BLaER1 treated with 17β-estradiol and CSF1 and Interleukin-3, amounts not matched to agents 10 nM and 100 nM (cell line): ENCODE measurements at regions not wholly inside any gene's neighbourhood (a gene's known extent, or its start where the extent isn't known, plus 50 kb on each side); places are given as distances from the start of the nearest gene placed in this dataset.

Experiments used
- H3K27ac ChIP-seq, 11 experiments: shearing (Covaris generic); formaldehyde crosslinking; 2 replicates each; pipeline ENCODE4 v1.8.1; 2022
- H3K27me3 ChIP-seq, 11 experiments: shearing (Covaris generic); formaldehyde crosslinking; 2 replicates each; pipeline ENCODE4 v1.8.1; 2022
- H3K36me3 ChIP-seq, 11 experiments: shearing (Covaris generic); formaldehyde crosslinking; 2 replicates each; pipeline ENCODE4 v1.8.1; 2022
- H3K4me1 ChIP-seq, 10 experiments: shearing (Covaris generic); formaldehyde crosslinking; 2 replicates each; pipeline ENCODE4 v1.8.1; 2022
- H3K4me2 ChIP-seq, 11 experiments: shearing (Covaris generic); formaldehyde crosslinking; 2 replicates each; pipeline ENCODE4 v1.8.1; 2022
- H3K4me3 ChIP-seq, 10 experiments: shearing (Covaris generic); formaldehyde crosslinking; 2 replicates each; pipeline ENCODE4 v1.8.1; 2022
- H3K9ac ChIP-seq, 11 experiments: shearing (Covaris generic); formaldehyde crosslinking; 2 replicates each; pipeline ENCODE4 v1.8.1; 2022
- H3K9me3 ChIP-seq, 11 experiments: shearing (Covaris generic); formaldehyde crosslinking; replicated peaks in 1 of 11; 2 replicates each; pipeline ENCODE4 v1.8.1; 2022
- H4K20me1 ChIP-seq, 11 experiments: shearing (Covaris generic); formaldehyde crosslinking; 2 replicates each; pipeline ENCODE4 v1.8.1; 2022
- Cebpa-rat ChIP-seq, 11 experiments: shearing (Covaris generic); IDR thresholded peaks; 2 replicates each; pipeline ENCODE4 v1.8.1; 2022

DNA sequence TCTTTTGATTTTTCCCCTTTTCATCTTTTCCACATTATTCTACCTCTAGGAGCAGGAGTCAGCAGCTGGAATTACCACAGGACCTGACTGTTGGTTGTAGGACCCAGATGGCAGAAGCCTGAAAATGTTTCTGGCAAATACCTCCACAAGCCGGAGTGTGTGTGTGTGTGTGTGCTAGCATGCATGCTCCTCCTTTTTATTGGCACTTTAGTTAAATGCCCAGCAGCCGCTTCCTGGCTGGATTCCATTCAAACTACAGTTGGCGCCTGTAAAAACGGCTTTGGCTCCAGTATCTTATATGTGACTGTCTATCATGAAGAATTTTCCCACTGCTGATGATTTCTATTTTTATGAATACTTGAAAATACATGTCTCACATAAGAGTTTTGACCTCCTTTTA lies 319.7 kb upstream of the SP4 start:
- H3K27ac ChIP-seq, result no peak overlapping the region
- H3K27me3 ChIP-seq, result no peaks in the 10 kb centered on the region
- H3K4me1 ChIP-seq, result peaks cover 0 to 21% (median 0%) of the 10 kb centered on the region in 10 experiments; a peak in 3 of 20 replicates
- no peak for TF ChIP-seq Cebpa-rat (IDR thresholded peaks at IDR 0.05)
- H3K36me3 ChIP-seq, result no peaks in the 10 kb centered on the region
- H3K9me3 ChIP-seq, result peaks cover 0 to 11% (median 0%) of the 10 kb centered on the region in 11 experiments; a peak in 1 of 22 replicates
- no peak overlapping the region for H3K4me2 ChIP-seq
- H3K4me3 ChIP-seq, result no peak overlapping the region
- H4K20me1 ChIP-seq, result no peaks in the 10 kb centered on the region
- H3K9ac ChIP-seq, result no peak overlapping the region

DNA sequence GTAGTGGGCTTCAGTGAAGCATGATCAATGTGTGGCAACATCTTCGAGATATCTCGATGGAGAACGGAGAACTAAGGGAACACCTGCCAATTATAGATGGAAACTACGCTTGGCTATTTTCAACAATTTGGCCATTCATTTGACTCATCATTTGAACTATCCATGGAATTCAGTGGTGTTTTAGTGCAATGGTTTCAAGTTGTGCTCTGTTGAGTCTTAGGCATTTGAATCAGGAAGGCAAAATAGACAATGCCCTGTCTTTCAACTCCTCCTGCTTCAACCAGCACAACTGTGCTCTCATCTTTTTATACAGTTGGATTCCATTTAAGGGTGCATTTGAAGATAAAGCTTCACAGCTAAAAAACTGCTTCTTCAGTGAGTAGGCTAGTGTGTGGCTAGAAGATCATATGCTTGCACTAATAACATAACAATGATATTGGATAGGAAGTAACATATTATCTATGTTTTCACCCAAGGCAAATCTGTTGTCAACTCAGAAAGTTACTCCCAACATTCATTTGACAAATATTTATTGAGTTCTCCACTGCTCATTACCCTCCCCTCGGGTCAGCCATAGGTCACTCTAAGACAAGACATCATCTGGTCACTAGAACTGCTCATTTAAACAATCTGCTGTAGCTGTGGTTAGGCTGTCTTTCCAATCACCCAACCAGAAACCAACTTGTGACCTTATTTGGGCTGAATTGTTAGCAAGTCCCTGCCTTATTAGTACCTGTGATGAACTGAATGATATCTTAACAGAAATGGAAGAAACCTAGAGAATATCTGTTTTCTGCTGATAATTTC lies 314.1 kb upstream of the SP4 start:
- H3K4me1 ChIP-seq, result no peaks in the 10 kb centered on the region
- no peaks in the 10 kb centered on the region for H3K9me3 ChIP-seq
- H4K20me1 ChIP-seq, result no peaks in the 10 kb centered on the region
- no peak overlapping the region for H3K4me3 ChIP-seq
- no peaks in the 10 kb centered on the region for H3K36me3 ChIP-seq
- TF ChIP-seq Cebpa-rat (IDR thresholded peaks at IDR 0.05), result no peak
- no peak overlapping the region for H3K4me2 ChIP-seq
- no peak overlapping the region for H3K27ac ChIP-seq
- no peaks in the 10 kb centered on the region for H3K27me3 ChIP-seq
- no peak overlapping the region for H3K9ac ChIP-seq

DNA sequence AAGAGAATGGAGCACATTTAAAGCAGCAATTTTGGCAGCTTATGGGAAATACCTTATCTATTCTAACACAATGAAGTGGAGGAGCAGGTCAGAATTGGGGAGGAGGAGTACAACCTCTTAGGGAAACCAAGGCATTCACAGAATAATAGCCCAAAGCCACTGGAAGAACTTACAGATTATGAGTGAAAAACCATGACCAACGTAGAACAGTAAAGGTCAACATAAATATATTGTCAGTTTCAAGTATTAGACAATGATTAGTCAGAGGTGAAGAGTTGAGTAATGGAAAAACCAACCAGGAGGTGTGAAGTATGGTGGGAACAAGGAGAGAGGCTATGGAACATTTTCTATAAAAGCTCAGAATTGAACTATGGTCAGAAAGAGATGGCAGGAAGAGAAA lies 304.3 kb upstream of the SP4 start:
- Histone ChIP-seq H3K9me3 (no peaks in the 10 kb centered on the region), H3K9ac (no peak overlapping the region), H3K36me3 (no peaks in the 10 kb centered on the region), H3K27me3 (no peaks in the 10 kb centered on the region), H3K27ac (no peak overlapping the region), H3K4me2 (no peak overlapping the region), H3K4me1 (no peaks in the 10 kb centered on the region), H4K20me1 (no peaks in the 10 kb centered on the region), H3K4me3 (no peak overlapping the region)
- no peak for TF ChIP-seq Cebpa-rat (IDR thresholded peaks at IDR 0.05)

GRCh38 chr7:21125297-21125696 lies 302.6 kb upstream of the SP4 start:
- Histone ChIP-seq H3K4me2 (no peak overlapping the region), H3K36me3 (no peaks in the 10 kb centered on the region), H3K9me3 (no peaks in the 10 kb centered on the region), H3K4me1 (no peaks in the 10 kb centered on the region), H3K27me3 (no peaks in the 10 kb centered on the region), H3K4me3 (no peak overlapping the region), H4K20me1 (no peaks in the 10 kb centered on the region), H3K27ac (no peak overlapping the region), H3K9ac (no peak overlapping the region)
- no peak for TF ChIP-seq Cebpa-rat (IDR thresholded peaks at IDR 0.05)

DNA sequence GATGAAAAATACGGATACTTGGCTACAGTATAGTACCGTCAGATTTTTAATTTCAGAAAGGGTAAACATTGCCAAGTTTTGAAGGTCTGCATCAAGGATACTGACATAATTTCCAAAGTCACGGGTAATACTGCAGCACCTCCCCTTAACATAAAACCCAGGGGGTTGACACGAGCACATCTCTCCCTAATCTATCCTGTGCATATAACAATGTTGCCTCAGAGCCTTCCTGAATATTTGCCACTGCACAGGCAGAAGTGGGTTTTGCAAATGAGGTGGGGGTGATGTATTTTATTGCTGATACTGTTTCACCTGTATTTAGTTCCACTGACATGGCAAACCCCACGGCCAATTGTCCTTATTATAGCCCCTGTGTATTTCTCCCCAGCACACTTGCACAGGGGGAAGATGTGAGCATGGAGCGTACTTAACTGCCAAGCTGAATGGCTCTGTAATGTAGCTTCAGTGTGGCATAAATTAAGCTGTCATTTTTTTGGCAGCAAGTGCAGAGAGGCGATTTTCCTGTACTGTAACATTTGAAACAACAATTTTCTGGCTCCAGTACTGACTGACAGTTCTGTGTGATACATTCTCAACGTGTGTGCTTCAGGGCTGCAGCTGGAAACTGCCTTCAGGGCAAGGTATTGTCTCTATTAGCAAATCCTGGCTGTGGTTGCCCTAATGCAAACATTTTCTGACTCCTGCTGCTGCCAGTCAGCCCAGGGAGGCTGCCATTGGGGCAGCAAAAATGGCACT lies 299.6 kb upstream of the SP4 start:
- H3K9ac ChIP-seq, result no peak overlapping the region
- no peak overlapping the region for H3K4me3 ChIP-seq
- H3K27me3 ChIP-seq, result no peaks in the 10 kb centered on the region
- no peak for TF ChIP-seq Cebpa-rat (IDR thresholded peaks at IDR 0.05)
- H3K36me3 ChIP-seq, result no peaks in the 10 kb centered on the region
- H3K4me1 ChIP-seq, result no peaks in the 10 kb centered on the region
- H4K20me1 ChIP-seq, result no peaks in the 10 kb centered on the region
- no peaks in the 10 kb centered on the region for H3K9me3 ChIP-seq
- no peak overlapping the region for H3K27ac ChIP-seq
- no peak overlapping the region for H3K4me2 ChIP-seq

DNA sequence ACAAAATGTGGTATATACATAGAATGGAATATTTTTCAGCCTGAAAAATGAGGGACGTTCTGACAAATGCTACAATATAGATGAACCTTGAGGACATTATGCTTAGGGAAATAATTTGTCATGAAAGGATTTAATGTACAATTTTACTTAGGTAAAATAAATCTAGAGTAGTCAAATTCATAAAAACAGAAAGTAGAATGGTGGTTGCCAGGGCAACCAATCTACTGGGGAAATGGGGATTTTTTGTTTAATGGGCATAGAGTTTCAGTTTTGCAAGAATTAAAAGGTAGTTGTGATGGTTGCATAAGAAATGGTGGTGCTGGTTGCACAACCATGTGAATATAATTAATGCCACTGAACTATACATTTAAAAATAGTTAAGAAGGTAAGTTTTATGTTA lies 296.0 kb upstream of the SP4 start:
- Histone ChIP-seq H3K36me3 (no peaks in the 10 kb centered on the region), H3K9me3 (peaks cover 0 to 11% (median 5%) of the 10 kb centered on the region in 11 experiments; a peak in 3 of 22 replicates), H3K4me3 (no peak overlapping the region), H3K4me2 (no peak overlapping the region), H3K27ac (no peak overlapping the region), H3K9ac (no peak overlapping the region), H3K27me3 (no peaks in the 10 kb centered on the region), H3K4me1 (no peaks in the 10 kb centered on the region), H4K20me1 (no peaks in the 10 kb centered on the region)
- TF ChIP-seq Cebpa-rat (IDR thresholded peaks at IDR 0.05), result no peak

DNA sequence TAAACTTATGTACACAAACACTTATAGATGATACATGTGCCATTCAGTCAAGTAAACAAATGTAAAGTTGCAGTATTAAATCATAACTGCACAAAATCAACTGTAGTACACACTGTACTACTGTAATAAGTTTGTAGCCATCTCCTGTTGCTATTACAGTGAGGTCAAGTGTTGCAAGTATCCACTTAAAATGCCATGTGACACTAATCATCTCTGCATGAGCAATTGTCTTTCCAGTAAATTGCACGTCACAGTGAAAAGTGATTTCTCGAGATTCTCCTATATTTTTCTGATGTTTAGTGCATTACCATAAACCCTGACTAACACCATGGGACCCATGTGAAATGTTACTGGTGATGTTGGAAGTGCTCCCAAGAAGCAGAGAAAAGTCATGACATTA lies 293.3 kb upstream of the SP4 start:
- Histone ChIP-seq H3K4me2 (no peak overlapping the region), H3K4me3 (no peak overlapping the region), H3K27me3 (no peaks in the 10 kb centered on the region), H3K27ac (no peak overlapping the region), H4K20me1 (no peaks in the 10 kb centered on the region), H3K36me3 (no peaks in the 10 kb centered on the region), H3K4me1 (no peaks in the 10 kb centered on the region), H3K9me3 (peaks cover 0 to 11% (median 5%) of the 10 kb centered on the region in 11 experiments; a peak in 3 of 22 replicates), H3K9ac (no peak overlapping the region)
- TF ChIP-seq Cebpa-rat (IDR thresholded peaks at IDR 0.05), result no peak

- Histone ChIP-seq H3K9ac (no peak overlapping the region), H3K9me3 (peaks cover 0 to 11% (median 5%) of the 10 kb centered on the region in 11 experiments; a peak in 3 of 22 replicates)
These were observed 292.4 kb upstream of the SP4 start for GRCh38 chr7:21135437-21135836.

DNA sequence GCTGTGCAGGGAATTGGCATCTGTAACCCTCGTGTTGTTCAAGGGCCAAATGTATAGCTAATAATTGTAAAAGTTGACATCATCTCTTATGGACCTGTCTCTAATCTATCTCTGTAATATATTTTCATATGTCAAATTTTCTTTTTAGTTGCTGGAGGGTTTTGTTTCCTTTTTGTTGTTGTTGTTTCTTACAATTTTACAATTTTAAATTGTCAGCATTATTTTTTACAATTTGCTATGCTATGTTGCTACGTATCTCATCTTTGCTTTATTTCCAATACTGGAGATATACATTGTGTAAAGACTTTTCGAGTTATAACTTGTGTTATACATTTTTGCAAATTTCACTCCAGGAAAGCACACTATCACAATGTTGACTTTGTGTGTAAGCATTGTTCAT lies 290.2 kb upstream of the SP4 start:
- H3K9ac ChIP-seq, result no peak overlapping the region
- no peak overlapping the region for H3K4me2 ChIP-seq
- no peaks in the 10 kb centered on the region for H3K36me3 ChIP-seq
- no peak for TF ChIP-seq Cebpa-rat (IDR thresholded peaks at IDR 0.05)
- H4K20me1 ChIP-seq, result no peaks in the 10 kb centered on the region
- no peak overlapping the region for H3K27ac ChIP-seq
- H3K4me1 ChIP-seq, result no peaks in the 10 kb centered on the region
- H3K4me3 ChIP-seq, result no peak overlapping the region
- H3K27me3 ChIP-seq, result no peaks in the 10 kb centered on the region
- H3K9me3 ChIP-seq, result peaks cover 0 to 11% (median 5%) of the 10 kb centered on the region in 11 experiments; a peak in 3 of 22 replicates

More at GRCh38 chr7:21135437-21135836, 292.4 kb upstream of the SP4 start:
- no peaks in the 10 kb centered on the region for H3K4me1 ChIP-seq
- H4K20me1 ChIP-seq, result no peaks in the 10 kb centered on the region
- H3K4me2 ChIP-seq, result no peak overlapping the region
- H3K27ac ChIP-seq, result no peak overlapping the region
- no peak overlapping the region for H3K4me3 ChIP-seq
- no peaks in the 10 kb centered on the region for H3K36me3 ChIP-seq
- TF ChIP-seq Cebpa-rat (IDR thresholded peaks at IDR 0.05), result no peak
- H3K27me3 ChIP-seq, result no peaks in the 10 kb centered on the region
